ENCODE measurements at regions not wholly inside any gene's neighbourhood (a gene's known extent, or its start where the extent isn't known, plus 50 kb on each side); places are given as distances from the start of the nearest gene placed in this dataset.

DNA sequence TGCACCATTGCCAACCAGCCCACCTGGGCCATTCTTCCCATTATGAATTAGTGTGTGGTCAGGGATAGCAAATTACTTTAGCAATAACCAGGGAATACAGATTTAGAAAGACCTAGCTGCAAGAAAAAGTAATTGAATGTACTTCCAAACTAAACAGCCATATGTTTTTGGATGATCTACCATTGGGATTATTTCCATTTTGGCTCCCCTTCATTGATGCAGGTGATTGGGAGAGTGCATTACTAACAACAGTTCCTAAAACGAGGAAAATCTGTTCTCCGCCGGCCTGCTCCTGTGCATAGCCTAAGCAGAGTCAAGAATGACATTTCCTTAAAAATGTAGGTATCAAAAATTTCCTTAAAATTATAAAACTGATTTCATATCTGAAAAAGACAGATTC is 58.5 kb downstream of the MAIP1 start:
- no peak for DNase-seq
- in situ Hi-C loops (cut with MboI; ENCODE audit: low pct_unique_long_range_greater_than_20kb, low sequenced_read_pairs) = no loop called here

DNA sequence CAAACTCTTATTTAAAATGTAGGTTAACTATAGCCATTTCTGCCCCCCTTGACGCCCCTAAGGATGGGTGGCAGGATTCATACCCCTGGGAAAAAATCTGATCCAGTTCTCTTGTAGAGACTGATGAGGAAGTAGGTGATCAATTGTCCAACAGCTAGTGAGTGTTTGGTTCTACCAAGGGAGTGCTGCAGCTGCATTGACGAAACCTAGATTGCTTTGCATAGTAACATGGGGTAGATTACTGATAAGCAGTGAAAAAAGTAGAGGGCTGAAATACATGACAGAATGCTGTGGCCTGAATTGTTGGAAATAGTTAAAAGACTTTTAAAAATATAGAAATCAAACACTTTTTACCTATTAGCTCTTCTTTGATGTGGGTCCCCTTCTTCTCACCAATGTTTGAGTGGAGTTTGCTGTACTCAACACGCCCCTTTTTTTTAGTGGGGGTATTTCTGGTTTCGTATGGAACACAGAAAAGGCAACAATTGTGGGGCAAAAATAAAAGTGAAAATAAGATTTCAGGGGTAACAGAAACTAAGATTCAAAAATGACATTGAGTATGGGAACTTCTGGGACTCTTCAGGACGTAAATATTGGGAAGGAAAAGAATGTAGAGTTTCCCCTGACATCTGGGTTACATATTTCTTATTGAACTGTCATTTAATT is 66.2 kb downstream of the MAIP1 start:
- in situ Hi-C loops (cut with MboI; ENCODE audit: low pct_unique_long_range_greater_than_20kb, low sequenced_read_pairs) = no loop called here
- DNase-seq = no peak

- in situ Hi-C loops (cut with MboI; ENCODE audit: low pct_unique_long_range_greater_than_20kb, low sequenced_read_pairs) = no loop called here
- DNase-seq = no peak
Observed at GRCh38 chr2:200022511-200022910, 67.1 kb downstream of the MAIP1 start.

- in situ Hi-C loops (cut with MboI; ENCODE audit: low pct_unique_long_range_greater_than_20kb, low sequenced_read_pairs) = no loop called here
Observed at GRCh38 chr2:200023570-200023969, 68.2 kb downstream of the MAIP1 start.

GRCh38 chr2:200025717-200026116 is 70.3 kb downstream of the MAIP1 start:
- in situ Hi-C loops (cut with MboI; ENCODE audit: low pct_unique_long_range_greater_than_20kb, low sequenced_read_pairs) = no loop called here
- no peak for DNase-seq

More at GRCh38 chr2:200023570-200023969, 68.2 kb downstream of the MAIP1 start:
- DNase-seq = no peak

- in situ Hi-C loops (cut with MboI; ENCODE audit: low pct_unique_long_range_greater_than_20kb, low sequenced_read_pairs) = no loop called here
- no peak for DNase-seq
Observed at GRCh38 chr2:200026332-200027230, 71.2 kb downstream of the MAIP1 start.

DNA sequence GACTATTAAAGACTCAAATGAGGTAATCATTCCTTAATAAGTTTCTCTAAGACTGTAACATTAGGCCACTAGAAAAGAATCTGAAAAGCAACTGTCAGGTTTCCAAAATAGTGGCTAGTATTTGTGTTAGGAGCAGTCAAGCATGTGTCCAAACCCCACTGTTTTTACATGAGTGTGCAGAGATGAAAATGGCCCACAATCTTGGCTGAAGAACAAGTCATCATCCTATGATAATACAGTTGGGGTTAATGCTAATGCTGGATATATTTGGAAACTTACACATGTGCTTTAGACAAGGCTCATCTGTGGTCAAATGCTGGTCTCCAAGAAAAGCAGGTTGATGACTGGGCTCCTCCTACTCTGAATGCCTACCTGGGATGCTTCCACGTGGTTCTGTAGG is 73.6 kb downstream of the MAIP1 start:
- DNase-seq = no peak
- in situ Hi-C loops (cut with MboI; ENCODE audit: low pct_unique_long_range_greater_than_20kb, low sequenced_read_pairs) = no loop called here

- DNase-seq = no peak
- in situ Hi-C loops (cut with MboI; ENCODE audit: low pct_unique_long_range_greater_than_20kb, low sequenced_read_pairs) = no loop called here
Observed at GRCh38 chr2:200032895-200033294, 77.5 kb downstream of the MAIP1 start.

- no peak for DNase-seq
- in situ Hi-C loops (cut with MboI; ENCODE audit: low pct_unique_long_range_greater_than_20kb, low sequenced_read_pairs) = no loop called here
Observed at GRCh38 chr2:200033929-200034328, 78.5 kb downstream of the MAIP1 start.

GRCh38 chr2:200034816-200035215 is 79.4 kb downstream of the MAIP1 start:
- no peak for DNase-seq
- in situ Hi-C loops (cut with MboI; ENCODE audit: low pct_unique_long_range_greater_than_20kb, low sequenced_read_pairs) = no loop called here

DNA sequence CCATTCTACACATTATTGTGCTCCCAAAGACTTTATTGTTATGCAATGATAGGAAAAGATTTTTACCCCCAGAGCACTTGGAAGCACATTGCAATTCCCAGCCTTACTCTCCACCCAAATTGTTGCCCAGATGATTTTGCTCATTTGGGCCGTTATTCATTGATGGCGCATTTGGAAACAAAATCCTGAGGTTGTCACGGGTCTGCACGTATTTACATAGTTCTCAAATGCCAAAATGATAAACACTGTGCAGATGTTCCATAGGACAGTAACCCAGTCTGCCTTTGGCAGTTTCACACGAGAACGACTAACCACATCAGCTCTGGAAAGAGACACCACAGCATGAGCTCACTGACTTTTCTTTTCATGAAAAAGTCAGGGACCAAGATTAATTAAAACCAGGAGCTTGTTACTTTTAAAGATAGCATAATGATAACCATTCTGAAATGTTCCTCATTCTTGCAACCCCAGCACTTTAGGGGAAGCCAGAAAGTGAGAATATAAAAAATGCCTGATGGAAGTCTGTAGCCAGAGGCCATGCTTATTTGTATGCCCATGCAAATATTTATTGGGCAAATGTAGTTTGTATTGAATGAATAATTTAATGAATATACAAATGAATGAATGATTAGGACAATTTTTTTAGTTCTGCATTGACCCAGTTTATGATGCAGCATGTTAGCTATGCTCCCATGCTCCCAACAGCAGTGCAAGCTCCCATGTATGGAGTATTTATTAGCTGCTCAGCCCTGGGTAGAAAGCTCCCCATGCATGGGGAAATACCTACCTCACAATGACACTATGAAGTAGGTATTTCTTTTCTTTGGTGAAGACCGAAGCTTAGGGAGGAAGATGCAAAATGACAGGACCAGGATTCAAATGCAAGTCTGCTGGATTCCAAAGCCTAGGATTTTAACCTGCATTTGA is 84.6 kb downstream of the MAIP1 start:
- DNase-seq = no peak
- in situ Hi-C loops (cut with MboI; ENCODE audit: low pct_unique_long_range_greater_than_20kb, low sequenced_read_pairs) = no loop called here

DNA sequence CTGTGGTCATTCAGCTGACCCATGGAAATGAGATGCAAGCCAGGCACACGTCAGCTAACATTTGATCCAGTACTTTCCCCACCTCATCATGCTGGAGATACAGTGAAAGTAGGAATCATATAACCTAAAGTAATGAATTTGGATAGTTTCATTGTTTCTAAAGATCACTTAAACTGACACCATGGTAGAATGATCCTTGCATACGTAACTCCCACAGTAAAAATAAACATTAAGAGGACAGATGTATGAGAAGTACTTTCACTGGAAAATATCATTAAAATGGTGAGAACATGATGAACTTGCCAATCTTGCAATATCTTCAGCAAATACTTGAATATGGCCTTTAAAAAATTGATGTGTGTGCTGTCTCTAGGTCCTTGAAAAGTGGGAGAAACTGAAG is 85.4 kb downstream of the MAIP1 start:
- no peak for DNase-seq
- in situ Hi-C loops (cut with MboI; ENCODE audit: low pct_unique_long_range_greater_than_20kb, low sequenced_read_pairs) = no loop called here

GRCh38 chr2:200041639-200042038 is 86.3 kb downstream of the MAIP1 start:
- in situ Hi-C loops (cut with MboI; ENCODE audit: low pct_unique_long_range_greater_than_20kb, low sequenced_read_pairs) = no loop called here
- no peak for DNase-seq

DNA sequence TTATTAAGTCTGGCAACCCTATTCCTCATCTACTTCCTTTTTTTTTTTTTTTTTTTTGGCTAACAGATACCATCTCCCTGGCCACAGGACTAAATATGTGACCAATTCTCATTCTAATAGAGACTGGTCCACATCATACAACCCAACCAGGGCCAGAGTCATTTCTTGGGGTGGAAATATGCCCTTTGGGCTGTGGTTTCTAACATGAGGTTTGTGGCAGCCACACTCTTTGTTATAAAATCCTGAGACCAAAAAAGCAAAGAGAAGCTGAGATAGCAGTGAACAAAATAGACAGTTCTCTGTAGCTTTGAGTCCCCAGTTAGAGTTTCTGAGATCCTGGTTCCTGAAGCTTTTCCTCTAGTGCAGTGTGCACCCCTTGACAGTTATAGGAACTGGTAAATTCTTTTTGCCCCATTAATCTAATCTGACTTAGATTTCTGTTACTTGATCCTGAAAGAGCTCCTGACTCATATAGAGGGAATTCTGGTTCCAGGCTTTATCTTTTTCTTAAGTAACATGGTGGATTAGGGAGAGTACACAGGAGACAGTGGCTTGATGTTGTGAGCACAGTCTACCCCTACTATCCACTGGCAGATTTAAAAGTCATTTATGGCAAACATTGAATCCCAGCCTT is 86.8 kb downstream of the MAIP1 start:
- DNase-seq = no peak
- in situ Hi-C loops (cut with MboI; ENCODE audit: low pct_unique_long_range_greater_than_20kb, low sequenced_read_pairs) = no loop called here

GRCh38 chr2:200042944-200043343 is 87.6 kb downstream of the MAIP1 start:
- in situ Hi-C loops (cut with MboI; ENCODE audit: low pct_unique_long_range_greater_than_20kb, low sequenced_read_pairs) = no loop called here
- no peak for DNase-seq

DNA sequence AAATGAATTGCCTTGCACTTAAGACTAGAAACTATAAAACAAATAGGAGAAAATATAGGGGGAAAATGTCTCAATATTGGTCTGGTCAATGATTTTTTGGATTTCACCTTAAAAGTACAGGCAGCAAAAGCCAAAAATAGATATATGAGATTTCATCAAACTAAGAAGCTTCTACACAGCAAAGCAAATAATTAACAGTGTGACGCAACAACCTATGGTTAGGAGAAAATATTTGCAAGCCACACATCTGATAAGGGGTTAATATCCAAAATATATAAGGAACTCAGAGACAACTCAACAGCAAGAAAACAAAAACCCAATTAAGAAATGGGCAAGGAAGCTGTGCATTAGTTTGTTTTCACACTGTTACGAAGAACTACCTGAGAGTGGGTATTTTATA is 89.1 kb downstream of the MAIP1 start:
- in situ Hi-C loops (cut with MboI; ENCODE audit: low pct_unique_long_range_greater_than_20kb, low sequenced_read_pairs) = no loop called here
- DNase-seq = no peak

DNA sequence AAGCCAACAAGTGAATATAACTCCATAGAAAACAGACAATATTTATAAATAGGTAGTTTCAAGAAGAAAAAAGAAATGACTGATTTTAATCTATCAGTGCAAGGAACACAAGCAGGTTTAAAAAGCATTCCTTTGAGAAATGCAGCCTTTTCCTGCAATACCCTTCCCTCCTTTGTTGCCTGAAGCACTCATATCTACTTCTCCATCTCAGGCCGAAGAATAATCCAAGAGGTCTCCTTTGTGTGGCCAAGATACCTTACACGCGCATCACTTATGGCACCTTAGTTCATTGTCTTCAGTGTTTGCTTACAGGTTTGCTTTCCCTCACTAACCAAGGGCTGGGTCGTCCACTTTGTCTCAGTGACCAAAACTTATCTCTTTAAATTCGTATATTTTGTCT is 93.0 kb downstream of the MAIP1 start:
- in situ Hi-C loops (cut with MboI; ENCODE audit: low pct_unique_long_range_greater_than_20kb, low sequenced_read_pairs) = no loop called here
- DNase-seq = no peak

DNA sequence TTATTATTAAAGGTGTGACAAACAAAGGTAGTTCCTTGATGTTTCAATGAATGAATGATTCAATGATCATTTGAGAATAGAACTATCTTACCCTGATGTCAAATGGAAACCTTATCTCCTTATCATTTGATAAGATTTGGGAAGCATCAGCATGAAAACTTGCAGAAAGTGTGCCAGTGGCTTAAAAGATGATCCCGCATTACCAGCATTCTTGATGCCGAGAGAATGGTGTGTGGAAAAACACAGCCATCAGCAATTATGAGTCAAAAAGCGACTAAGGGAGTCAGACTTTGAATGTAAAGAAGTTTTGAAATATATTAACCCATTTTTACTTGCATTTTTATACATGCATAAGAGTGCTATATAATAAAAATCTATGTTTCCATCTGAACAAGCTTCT is 93.7 kb downstream of the MAIP1 start:
- in situ Hi-C loops (cut with MboI; ENCODE audit: low pct_unique_long_range_greater_than_20kb, low sequenced_read_pairs) = no loop called here
- no peak for DNase-seq

- in situ Hi-C loops (cut with MboI; ENCODE audit: low pct_unique_long_range_greater_than_20kb, low sequenced_read_pairs) = no loop called here
- no peak for DNase-seq
Observed at GRCh38 chr2:200050921-200051610, 95.7 kb downstream of the MAIP1 start.

Data from KBM-7 (cell line).